DOHH2 (cell line): ENCODE measurements at regions not wholly inside any gene's neighbourhood (a gene's known extent, or its start where the extent isn't known, plus 50 kb on each side); places are given as distances from the start of the nearest gene placed in this dataset.

Experiments used
- CTCF ChIP-seq: fragments of 200-600 bp; sonication (generic); IDR thresholded peaks from one replicate; pipeline ENCODE4 v1.5.1; 2014; ENCODE audit warnings: antibody characterized with exemption, mild to moderate bottlenecking, low read depth, low read length; ENCODE audit not compliant: poor library complexity, severe bottlenecking
- EZH2phosphoT487 ChIP-seq: fragments of 200-600 bp; sonication (generic); IDR thresholded peaks from 2 replicates; pipeline ENCODE4 v1.6.1; 2017; ENCODE audit warnings: borderline replicate concordance, mild to moderate bottlenecking, antibody characterized with exemption, low read length, moderate library complexity, mixed read lengths

GRCh38 chr2:6692056-6692455 is 173.7 kb downstream of the CMPK2 start:
- no peak for TF ChIP-seq CTCF
- no peak for TF ChIP-seq EZH2phosphoT487
